ENCODE measurements at regions not wholly inside any gene's neighbourhood (a gene's known extent, or its start where the extent isn't known, plus 50 kb on each side); places are given as distances from the start of the nearest gene placed in this dataset.

- TF ChIP-seq FOXP2 (optimal IDR thresholded peaks at IDR 0.05; ENCODE audit: borderline replicate concordance, extremely low read depth, extremely low read length, insufficient read depth): no peak
- TF ChIP-seq SIN3A (IDR thresholded peaks at IDR 0.05; ENCODE audit: borderline replicate concordance, insufficient read depth, low read length): no peak
- TF ChIP-seq TAF1 (IDR thresholded peaks at IDR 0.05; ENCODE audit: borderline replicate concordance, insufficient read depth, low read length): no peak
- no peak for TF ChIP-seq POLR2AphosphoS5 (IDR thresholded peaks at IDR 0.05; ENCODE audit: low read depth, low read length)
- no peak for TF ChIP-seq REST (IDR thresholded peaks at IDR 0.05; ENCODE audit: insufficient read depth in 1 of 2, low read depth in 2 of 2, low read length in 2 of 2)
Measured at GRCh38 chr6:112457886-112458285, 110.8 kb downstream of the RFPL4B start.

- TF ChIP-seq REST (IDR thresholded peaks at IDR 0.05; ENCODE audit: insufficient read depth in 1 of 2, low read depth in 2 of 2, low read length in 2 of 2): no peak
- TF ChIP-seq FOXP2 (optimal IDR thresholded peaks at IDR 0.05; ENCODE audit: borderline replicate concordance, extremely low read depth, extremely low read length, insufficient read depth): no peak
- no peak for TF ChIP-seq SIN3A (IDR thresholded peaks at IDR 0.05; ENCODE audit: borderline replicate concordance, insufficient read depth, low read length)
- no peak for TF ChIP-seq POLR2AphosphoS5 (IDR thresholded peaks at IDR 0.05; ENCODE audit: low read depth, low read length)
- no peak for TF ChIP-seq TAF1 (IDR thresholded peaks at IDR 0.05; ENCODE audit: borderline replicate concordance, insufficient read depth, low read length)
Measured at GRCh38 chr6:112459758-112460304, 112.7 kb downstream of the RFPL4B start.

- TF ChIP-seq POLR2AphosphoS5 (IDR thresholded peaks at IDR 0.05; ENCODE audit: low read depth, low read length) (no peak), SIN3A (IDR thresholded peaks at IDR 0.05; ENCODE audit: borderline replicate concordance, insufficient read depth, low read length) (no peak), FOXP2 (optimal IDR thresholded peaks at IDR 0.05; ENCODE audit: borderline replicate concordance, extremely low read depth, extremely low read length, insufficient read depth) (no peak), TAF1 (IDR thresholded peaks at IDR 0.05; ENCODE audit: borderline replicate concordance, insufficient read depth, low read length) (no peak), REST (IDR thresholded peaks at IDR 0.05; ENCODE audit: insufficient read depth in 1 of 2, low read depth in 2 of 2, low read length in 2 of 2) (no peak)
Measured at GRCh38 chr6:112464901-112465665, 118.0 kb downstream of the RFPL4B start.

GRCh38 chr6:112466373-112467151 lies 119.4 kb downstream of the RFPL4B start:
- no peak for TF ChIP-seq FOXP2 (optimal IDR thresholded peaks at IDR 0.05; ENCODE audit: borderline replicate concordance, extremely low read depth, extremely low read length, insufficient read depth)
- TF ChIP-seq TAF1 (IDR thresholded peaks at IDR 0.05; ENCODE audit: borderline replicate concordance, insufficient read depth, low read length): no peak
- TF ChIP-seq REST (IDR thresholded peaks at IDR 0.05; ENCODE audit: insufficient read depth in 1 of 2, low read depth in 2 of 2, low read length in 2 of 2): no peak
- no peak for TF ChIP-seq POLR2AphosphoS5 (IDR thresholded peaks at IDR 0.05; ENCODE audit: low read depth, low read length)
- no peak for TF ChIP-seq SIN3A (IDR thresholded peaks at IDR 0.05; ENCODE audit: borderline replicate concordance, insufficient read depth, low read length)
